GM18909 (cell line): ENCODE measurements at regions not wholly inside any gene's neighbourhood (a gene's known extent, or its start where the extent isn't known, plus 50 kb on each side); places are given as distances from the start of the nearest gene placed in this dataset.
A peak's percentile ranks its signal among the peaks of the same experiment; 100 is the strongest.

Experiments
- ATAC-seq: cut with Tn5 transposase; IDR thresholded peaks from one replicate; pipeline ENCODE4 v1.9.1; 2021; ENCODE audit warnings: mild to moderate bottlenecking; ENCODE audit not compliant: unreplicated experiment, poor library complexity

- no peak for ATAC-seq
Measured at GRCh38 chr14:97224016-97224415, 426.8 kb downstream of the VRK1 start.

- ATAC-seq: no peak
Measured at GRCh38 chr14:97230051-97230450, 432.9 kb downstream of the VRK1 start.

GRCh38 chr14:97233319-97233985 lies 436.3 kb downstream of the VRK1 start:
- no peak for ATAC-seq

- ATAC-seq: no peak
Measured at GRCh38 chr14:97246648-97247047, 449.5 kb downstream of the VRK1 start.

- no peak for ATAC-seq
Measured at GRCh38 chr14:97248973-97249372, 451.8 kb downstream of the VRK1 start.

GRCh38 chr14:97250931-97251330 lies 453.7 kb downstream of the VRK1 start:
- no peak for ATAC-seq

- ATAC-seq: peak; percentile 62
Measured at GRCh38 chr14:97251491-97252155, 454.4 kb downstream of the VRK1 start.

- no peak for ATAC-seq
Measured at GRCh38 chr14:97253756-97254155, 456.6 kb downstream of the VRK1 start.

GRCh38 chr14:97262336-97262735 lies 465.2 kb downstream of the VRK1 start:
- ATAC-seq: no peak

GRCh38 chr14:97264516-97265230 lies 467.5 kb downstream of the VRK1 start:
- ATAC-seq: no peak

GRCh38 chr14:97266653-97267052 lies 469.5 kb downstream of the VRK1 start:
- no peak for ATAC-seq

- no peak for ATAC-seq
Measured at GRCh38 chr14:97267509-97267908, 470.3 kb downstream of the VRK1 start.

- no peak for ATAC-seq
Measured at GRCh38 chr14:97268097-97268496, 470.9 kb downstream of the VRK1 start.

- ATAC-seq: no peak
Measured at GRCh38 chr14:97270308-97270707, 473.1 kb downstream of the VRK1 start.

- ATAC-seq: no peak
Measured at GRCh38 chr14:97271451-97271960, 474.3 kb downstream of the VRK1 start.

- no peak for ATAC-seq
Measured at GRCh38 chr14:97273540-97273939, 476.4 kb downstream of the VRK1 start.

- no peak for ATAC-seq
Measured at GRCh38 chr14:97274626-97275025, 477.4 kb downstream of the VRK1 start.

- ATAC-seq: no peak
Measured at GRCh38 chr14:97275276-97275675, 478.1 kb downstream of the VRK1 start.

- ATAC-seq: no peak
Measured at GRCh38 chr14:97276573-97276972, 479.4 kb downstream of the VRK1 start.

GRCh38 chr14:97277711-97278110 lies 480.5 kb downstream of the VRK1 start:
- ATAC-seq: no peak

GRCh38 chr14:97280526-97280925 lies 483.3 kb downstream of the VRK1 start:
- ATAC-seq: no peak
